Mesendoderm (in vitro differentiated cells): ENCODE measurements at regions not wholly inside any gene's neighbourhood (a gene's known extent, or its start where the extent isn't known, plus 50 kb on each side); places are given as distances from the start of the nearest gene placed in this dataset.
"Not testable (repeated sequence)": the region's sequence is repeated elsewhere in the genome, so short reads cannot be mapped to it uniquely, and the experiment has no call there.

Source experiments
- DNase-seq: peaks from one replicate; pipeline ENCODE4 v3.0.0; 2013
- H2AK5ac ChIP-seq: 2 replicates; pipeline ENCODE4 v1.6.1; 2013; ENCODE audit warnings: low read length, inconsistent platforms
- H2BK120ac ChIP-seq: 2 replicates; pipeline ENCODE4 v1.6.1; 2013; ENCODE audit warnings: low read depth, mild to moderate bottlenecking, low read length, moderate library complexity, mixed read lengths
- H2BK15ac ChIP-seq: replicated peaks from 2 replicates; pipeline ENCODE4 v1.6.1; 2013; ENCODE audit warnings: low read depth, mild to moderate bottlenecking, moderate library complexity
- H2BK5ac ChIP-seq: 2 replicates; pipeline ENCODE4 v1.6.1; 2013; ENCODE audit warnings: low read length, inconsistent platforms
- H3K18ac ChIP-seq: 2 replicates; pipeline ENCODE4 v1.6.1; 2013; ENCODE audit warnings: mild to moderate bottlenecking, low read length, mixed read lengths
- H3K23ac ChIP-seq: one replicate; pipeline ENCODE4 v1.6.1; 2013; ENCODE audit warnings: low read length
- H3K27ac ChIP-seq: 2 replicates; pipeline ENCODE4 v1.5.1; 2013; ENCODE audit warnings: low read depth, mild to moderate bottlenecking, inconsistent platforms, low read length, moderate library complexity
- H3K27me3 ChIP-seq: 2 replicates; pipeline ENCODE4 v1.6.1; 2013; ENCODE audit warnings: low read length, control low read depth, mild to moderate bottlenecking, inconsistent platforms; ENCODE audit not compliant: insufficient read depth, poor library complexity
- H3K36me3 ChIP-seq: 2 replicates; pipeline ENCODE4 v1.6.1; 2013; ENCODE audit warnings: low read length, inconsistent platforms; ENCODE audit not compliant: control insufficient read depth, insufficient read depth
- H3K4ac ChIP-seq: one replicate; pipeline ENCODE4 v1.6.1; 2013; ENCODE audit warnings: low read depth, mild to moderate bottlenecking, low read length, moderate library complexity
- H3K4me1 ChIP-seq: 2 replicates; pipeline ENCODE4 v1.6.1; 2013; ENCODE audit warnings: low read depth, low read length, inconsistent platforms; ENCODE audit not compliant: control insufficient read depth
- H3K4me2 ChIP-seq: 2 replicates; pipeline ENCODE4 v1.6.1; 2013; ENCODE audit warnings: low read length
- H3K4me3 ChIP-seq: 2 replicates; pipeline ENCODE4 v1.5.1; 2013; ENCODE audit warnings: mild to moderate bottlenecking, low read length
- H3K56ac ChIP-seq: one replicate; pipeline ENCODE4 v1.6.1; 2013; ENCODE audit warnings: low read length
- H3K79me1 ChIP-seq: 2 replicates; pipeline ENCODE4 v1.6.1; 2013; ENCODE audit warnings: low read length, inconsistent platforms
- H3K79me2 ChIP-seq: 2 replicates; pipeline ENCODE4 v1.6.1; 2013; ENCODE audit warnings: mild to moderate bottlenecking, low read length; ENCODE audit not compliant: control insufficient read depth, insufficient read depth
- H3K9ac ChIP-seq: 2 replicates; pipeline ENCODE4 v1.6.1; 2013; ENCODE audit warnings: low read length, inconsistent platforms
- H4K5ac ChIP-seq: one replicate; pipeline ENCODE4 v1.6.1; 2013; ENCODE audit warnings: low read length
- H4K8ac ChIP-seq: one replicate; pipeline ENCODE4 v1.6.1; 2013; ENCODE audit warnings: low read depth, mild to moderate bottlenecking, control low read depth, low read length, moderate library complexity
- WGBS: extraction: QIAGEN DNeasy Blood & Tissue Kit; methylation state at CpG from one replicate; pipeline ENCODE4 v1.1.7; 2013; ENCODE audit warnings: low lambda C conversion rate, missing lambda C conversion rate; ENCODE audit not compliant: insufficient coverage; ENCODE audit errors: extremely low coverage; 5-methylcytosine and 5-hydroxymethylcytosine counted together

- Histone ChIP-seq H3K4ac (no peak overlapping the region), H3K18ac (no peak overlapping the region), H3K27ac (no peak overlapping the region), H3K9ac (no peak overlapping the region), H3K23ac (no peak overlapping the region), H3K4me2 (no peak overlapping the region), H3K27me3 (no peaks in the 10 kb centered on the region), H3K4me3 (no peak overlapping the region), H3K36me3 (no peaks in the 10 kb centered on the region), H3K56ac (no peak overlapping the region), H2BK120ac (no peak overlapping the region), H2AK5ac (no peak overlapping the region), H3K79me2 (no peaks in the 10 kb centered on the region), H2BK15ac (no peak overlapping the region), H3K4me1 (no peaks in the 10 kb centered on the region), H2BK5ac (no peak overlapping the region), H4K8ac (no peak overlapping the region), H4K5ac (no peak overlapping the region), H3K79me1 (no peaks in the 10 kb centered on the region)
- DNase-seq = no peak
Measured at GRCh38 chr21:15311510-15311909, 246.7 kb upstream of the NRIP1 start.

GRCh38 chr21:15317034-15317433 lies 252.2 kb upstream of the NRIP1 start:
- not testable (repeated sequence) for H3K79me1 ChIP-seq, DNase-seq, H3K79me2 ChIP-seq, H3K4me1 ChIP-seq, H2AK5ac ChIP-seq, H3K4me3 ChIP-seq, H3K18ac ChIP-seq, H3K27me3 ChIP-seq, H2BK120ac ChIP-seq, H3K4ac ChIP-seq, H4K8ac ChIP-seq, H4K5ac ChIP-seq, H3K4me2 ChIP-seq, H3K9ac ChIP-seq, H2BK15ac ChIP-seq, H3K23ac ChIP-seq, H3K56ac ChIP-seq, H2BK5ac ChIP-seq, H3K27ac ChIP-seq, H3K36me3 ChIP-seq
- WGBS = no CpG with 5 or more reads among the region's 4 CpGs

GRCh38 chr21:15319727-15320126 lies 254.9 kb upstream of the NRIP1 start:
- Histone ChIP-seq H2BK5ac (no peak overlapping the region), H3K79me1 (no peaks in the 10 kb centered on the region), H4K8ac (no peak overlapping the region), H3K27ac (no peak overlapping the region), H2BK15ac (no peak overlapping the region), H3K36me3 (no peaks in the 10 kb centered on the region), H3K4me1 (no peaks in the 10 kb centered on the region), H3K18ac (no peak overlapping the region), H3K27me3 (no peaks in the 10 kb centered on the region), H3K79me2 (no peaks in the 10 kb centered on the region), H3K4me2 (no peak overlapping the region), H3K23ac (no peak overlapping the region), H3K4me3 (no peak overlapping the region), H2AK5ac (no peak overlapping the region), H3K9ac (no peak overlapping the region), H2BK120ac (no peak overlapping the region), H3K4ac (no peak overlapping the region), H4K5ac (no peak overlapping the region), H3K56ac (no peak overlapping the region)
- WGBS = no CpG with 5 or more reads among the region's 7 CpGs
- DNase-seq = no peak

- no peak overlapping the region for H3K4me3 ChIP-seq
- no peak overlapping the region for H3K9ac ChIP-seq
- no peak for DNase-seq
- no peak overlapping the region for H4K5ac ChIP-seq
- H4K8ac ChIP-seq = no peak overlapping the region
- no peaks in the 10 kb centered on the region for H3K79me2 ChIP-seq
- H3K18ac ChIP-seq = no peak overlapping the region
- H3K27me3 ChIP-seq = no peaks in the 10 kb centered on the region
- no peak overlapping the region for H3K4ac ChIP-seq
- no peak overlapping the region for H3K56ac ChIP-seq
- no peaks in the 10 kb centered on the region for H3K79me1 ChIP-seq
- H3K4me2 ChIP-seq = no peak overlapping the region
- no peak overlapping the region for H3K23ac ChIP-seq
- no peak overlapping the region for H2AK5ac ChIP-seq
- 100% methylated on average over 1 of the region's 2 CpGs for WGBS
- no peak overlapping the region for H3K27ac ChIP-seq
- no peak overlapping the region for H2BK15ac ChIP-seq
- no peaks in the 10 kb centered on the region for H3K36me3 ChIP-seq
- H2BK5ac ChIP-seq = no peak overlapping the region
- no peak overlapping the region for H2BK120ac ChIP-seq
- no peaks in the 10 kb centered on the region for H3K4me1 ChIP-seq
Measured at GRCh38 chr21:15324542-15324941, 259.7 kb upstream of the NRIP1 start.

- Histone ChIP-seq H2BK5ac (no peak overlapping the region), H4K5ac (no peak overlapping the region), H3K4me1 (no peaks in the 10 kb centered on the region), H3K79me2 (no peaks in the 10 kb centered on the region), H3K23ac (no peak overlapping the region), H2BK120ac (no peak overlapping the region), H3K4ac (no peak overlapping the region), H3K36me3 (no peaks in the 10 kb centered on the region), H3K27me3 (no peaks in the 10 kb centered on the region), H3K56ac (no peak overlapping the region), H3K9ac (no peak overlapping the region), H3K4me3 (no peak overlapping the region), H3K18ac (no peak overlapping the region), H3K79me1 (no peaks in the 10 kb centered on the region), H3K27ac (no peak overlapping the region), H3K4me2 (no peak overlapping the region), H2BK15ac (no peak overlapping the region), H2AK5ac (no peak overlapping the region), H4K8ac (no peak overlapping the region)
- no CpG with 5 or more reads among the region's 9 CpGs for WGBS
- DNase-seq = no peak
Measured at GRCh38 chr21:15326032-15326867, 261.4 kb upstream of the NRIP1 start.
